SU-DHL-6 (cell line): ENCODE measurements at regions not wholly inside any gene's neighbourhood (a gene's known extent, or its start where the extent isn't known, plus 50 kb on each side); places are given as distances from the start of the nearest gene placed in this dataset.

Experiments
- EZH2phosphoT487 ChIP-seq: fragments of 200-600 bp; sonication (generic), shearing (Covaris generic); conservative IDR thresholded peaks from 2 replicates; pipeline ENCODE4 v1.6.1; 2018; ENCODE audit warnings: mild to moderate bottlenecking, antibody characterized with exemption, low read length, moderate library complexity, mixed read lengths
- TF ChIP-seq, protein P1 (sequence below): fragments of 200-600 bp; sonication (generic); IDR thresholded peaks from one replicate; pipeline ENCODE4 v1.5.1; 2017; ENCODE audit warnings: antibody characterized with exemption, mild to moderate bottlenecking, low read length, moderate library complexity; ENCODE audit not compliant: insufficient read depth, poor library complexity, severe bottlenecking

DNA sequence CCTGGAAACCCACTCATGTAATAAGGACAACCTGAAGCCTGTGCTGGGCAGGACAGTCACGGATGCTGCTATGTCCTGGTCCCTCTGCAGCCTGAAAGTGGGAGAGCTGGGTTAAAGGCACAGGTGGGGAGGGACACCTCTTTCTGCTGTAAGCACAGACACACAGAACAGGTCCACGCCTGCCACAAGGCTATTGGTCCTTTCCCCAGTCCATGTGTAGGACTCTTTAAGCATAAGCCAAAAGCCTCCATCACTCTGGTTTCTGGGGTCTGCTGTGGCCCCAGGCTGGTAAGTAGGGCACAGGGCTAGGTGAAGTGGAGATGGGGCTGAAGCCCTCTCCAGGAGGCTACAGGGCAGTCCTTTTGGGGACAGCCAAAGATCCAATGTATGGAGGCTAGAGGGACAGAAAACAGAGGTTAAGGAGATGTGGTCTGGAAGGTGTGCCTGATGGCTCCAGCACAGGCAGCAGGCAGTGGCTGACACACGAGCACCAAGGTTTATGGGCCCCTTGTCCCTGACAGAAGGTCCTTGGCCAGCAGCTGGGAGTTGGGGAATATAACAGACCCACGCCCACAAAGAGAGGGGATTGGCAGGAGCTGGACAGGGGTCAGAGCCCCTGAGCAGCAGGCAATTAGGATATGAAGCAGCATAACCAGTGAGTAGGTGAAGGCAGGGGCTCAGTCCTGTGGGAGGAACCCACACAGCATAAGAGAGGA, 203.6 kb upstream of the MVB12B start:
- TF ChIP-seq, protein P1, sequence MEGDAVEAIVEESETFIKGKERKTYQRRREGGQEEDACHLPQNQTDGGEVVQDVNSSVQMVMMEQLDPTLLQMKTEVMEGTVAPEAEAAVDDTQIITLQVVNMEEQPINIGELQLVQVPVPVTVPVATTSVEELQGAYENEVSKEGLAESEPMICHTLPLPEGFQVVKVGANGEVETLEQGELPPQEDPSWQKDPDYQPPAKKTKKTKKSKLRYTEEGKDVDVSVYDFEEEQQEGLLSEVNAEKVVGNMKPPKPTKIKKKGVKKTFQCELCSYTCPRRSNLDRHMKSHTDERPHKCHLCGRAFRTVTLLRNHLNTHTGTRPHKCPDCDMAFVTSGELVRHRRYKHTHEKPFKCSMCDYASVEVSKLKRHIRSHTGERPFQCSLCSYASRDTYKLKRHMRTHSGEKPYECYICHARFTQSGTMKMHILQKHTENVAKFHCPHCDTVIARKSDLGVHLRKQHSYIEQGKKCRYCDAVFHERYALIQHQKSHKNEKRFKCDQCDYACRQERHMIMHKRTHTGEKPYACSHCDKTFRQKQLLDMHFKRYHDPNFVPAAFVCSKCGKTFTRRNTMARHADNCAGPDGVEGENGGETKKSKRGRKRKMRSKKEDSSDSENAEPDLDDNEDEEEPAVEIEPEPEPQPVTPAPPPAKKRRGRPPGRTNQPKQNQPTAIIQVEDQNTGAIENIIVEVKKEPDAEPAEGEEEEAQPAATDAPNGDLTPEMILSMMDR, result no peak
- no peak for TF ChIP-seq EZH2phosphoT487
